T-helper 2 cell (primary cell): ENCODE measurements at regions not wholly inside any gene's neighbourhood (a gene's known extent, or its start where the extent isn't known, plus 50 kb on each side); places are given as distances from the start of the nearest gene placed in this dataset.

Source experiments
- DNase-seq, 5 experiments: peaks; one replicate each; pipeline versions ENCODE4 v3.0.0 to v3.0.0-alpha.2; 2012 to 2022

DNA sequence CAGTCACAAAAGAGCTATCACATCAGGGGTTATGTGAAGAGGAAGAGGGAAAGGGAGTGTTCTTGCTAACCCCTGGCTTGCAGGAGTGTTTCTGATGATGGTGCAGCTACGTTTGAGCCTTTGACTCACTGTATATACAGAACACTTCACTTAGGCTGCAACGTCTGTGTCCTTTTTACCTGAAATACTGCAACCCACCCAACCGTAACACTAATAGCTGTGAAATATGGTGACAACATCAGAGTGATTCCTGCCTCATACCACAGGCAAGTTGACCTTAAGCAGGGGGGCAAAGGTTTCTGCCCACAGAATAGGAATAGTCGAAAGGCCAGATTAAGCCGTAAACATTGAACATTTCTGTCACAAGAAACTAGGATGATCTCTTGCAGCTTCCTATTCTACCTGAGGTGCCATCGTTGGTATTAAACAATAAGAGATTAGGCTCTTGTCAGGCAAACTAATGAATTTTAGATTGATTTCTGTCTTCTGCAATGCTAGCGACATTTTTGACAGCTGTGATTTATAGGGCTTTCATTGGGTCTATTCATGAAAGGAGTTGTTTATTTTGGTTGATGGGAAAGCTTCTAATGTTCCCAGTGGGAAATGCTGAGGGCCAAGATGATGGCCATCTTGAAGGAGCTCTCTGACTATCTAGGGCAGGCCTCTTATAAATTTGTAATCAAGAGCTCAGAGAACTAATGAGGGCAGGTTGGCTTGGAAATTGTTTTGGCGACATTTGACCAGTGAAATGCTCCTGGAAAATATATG lies 316.8 kb downstream of the PIK3C3 start:
- DNase-seq: no peak

GRCh38 chr18:42274488-42275137 lies 319.6 kb downstream of the PIK3C3 start:
- peak in 1 of 5 experiments; percentile 15 for DNase-seq

GRCh38 chr18:42275138-42275535 lies 320.1 kb downstream of the PIK3C3 start:
- DNase-seq: no peak

DNA sequence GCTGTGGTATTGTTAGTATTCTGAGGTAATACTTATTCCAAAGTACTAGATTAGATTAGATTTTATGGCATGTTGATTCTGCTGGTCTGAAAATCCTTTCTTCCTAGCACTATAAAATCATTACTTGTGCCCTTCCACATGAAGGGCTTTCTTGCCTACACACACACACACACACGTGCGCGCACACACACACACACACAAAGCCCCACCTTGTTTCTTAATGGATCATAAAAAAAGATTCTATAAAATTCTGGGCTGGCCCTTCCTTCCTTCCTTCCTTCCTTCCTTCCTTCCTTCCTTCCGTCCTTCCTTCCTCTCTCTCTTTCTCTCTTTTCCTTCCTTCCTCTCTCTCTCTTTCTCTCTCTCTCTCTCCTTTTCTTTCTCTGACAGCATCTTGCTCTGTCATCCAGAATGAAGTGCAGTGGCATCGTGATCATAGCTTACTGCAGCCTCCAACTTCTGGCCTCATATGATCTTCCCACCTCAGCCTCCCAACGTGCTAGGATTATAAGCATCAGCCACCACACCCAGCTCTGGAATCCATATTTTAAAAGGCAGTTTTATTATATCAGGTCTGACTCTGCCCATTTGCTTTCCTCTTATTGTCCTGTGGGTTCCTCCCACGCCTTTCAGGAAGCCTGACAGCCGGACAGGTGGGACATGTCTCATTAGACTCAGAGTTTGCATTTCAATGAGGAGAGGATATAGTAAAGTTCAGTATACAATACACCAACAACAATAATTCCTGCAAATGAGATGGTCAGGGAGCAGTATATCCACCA lies 321.1 kb downstream of the PIK3C3 start:
- DNase-seq: no peak

GRCh38 chr18:42281124-42281523 lies 326.1 kb downstream of the PIK3C3 start:
- no peak for DNase-seq

DNA sequence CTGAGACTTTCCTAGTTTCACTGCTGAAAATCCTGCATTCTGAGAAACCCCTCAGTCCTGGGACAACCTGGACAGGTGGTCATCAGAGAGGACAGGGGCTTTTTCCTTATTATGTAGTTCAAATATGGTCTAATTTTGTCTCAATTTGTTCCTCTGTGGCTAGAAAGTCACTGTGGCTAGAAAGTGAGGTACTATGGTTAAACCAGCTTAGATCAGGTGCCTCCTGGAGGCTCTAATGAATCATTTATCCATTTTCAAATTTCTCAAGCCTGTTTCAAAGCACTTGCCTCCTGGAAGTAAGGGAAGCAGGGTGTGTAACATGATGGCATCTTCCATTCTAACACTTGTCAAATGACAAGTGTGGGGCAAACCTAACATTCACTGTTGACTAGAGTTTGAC lies 326.8 kb downstream of the PIK3C3 start:
- no peak for DNase-seq

DNA sequence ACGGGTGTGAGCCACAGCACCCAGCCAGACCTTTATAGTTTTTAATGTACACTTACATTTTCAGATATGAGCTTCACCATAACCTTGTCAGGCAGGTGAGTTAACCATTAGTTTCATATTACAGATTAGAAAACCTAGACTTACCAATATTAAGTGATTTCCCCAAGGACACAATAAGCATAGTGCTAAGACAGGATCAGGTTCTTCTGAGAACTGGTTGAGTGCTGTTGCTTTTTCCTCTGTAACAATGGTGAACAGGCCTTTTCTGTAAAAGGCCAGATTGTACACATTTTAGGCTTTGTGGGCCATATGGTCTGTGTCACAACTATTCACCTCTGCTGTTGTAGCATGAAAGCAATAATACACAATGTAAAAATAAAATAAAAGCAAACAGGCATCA lies 332.0 kb downstream of the PIK3C3 start:
- DNase-seq: no peak

- DNase-seq: no peak
These were observed 333.1 kb downstream of the PIK3C3 start for GRCh38 chr18:42288129-42288528.

DNA sequence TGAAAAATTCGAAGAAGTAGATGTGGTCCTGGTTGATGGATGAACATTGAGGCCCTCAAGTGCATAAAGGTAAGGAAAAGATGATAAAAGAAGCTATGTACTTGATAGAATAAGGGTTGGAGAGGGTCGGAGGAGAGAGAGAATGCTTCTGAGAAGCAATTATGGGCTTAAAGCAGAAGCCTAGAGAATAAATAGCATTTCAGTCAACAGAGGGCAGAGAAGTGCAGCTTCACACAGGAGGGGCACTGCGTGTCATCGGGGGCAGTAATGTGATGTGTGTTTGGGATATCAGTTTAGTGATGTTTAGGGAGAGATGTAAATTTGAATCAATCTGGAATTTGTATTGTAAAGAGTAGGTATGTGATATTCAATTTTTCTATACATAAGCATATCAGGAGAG lies 334.5 kb downstream of the PIK3C3 start:
- DNase-seq: no peak

DNA sequence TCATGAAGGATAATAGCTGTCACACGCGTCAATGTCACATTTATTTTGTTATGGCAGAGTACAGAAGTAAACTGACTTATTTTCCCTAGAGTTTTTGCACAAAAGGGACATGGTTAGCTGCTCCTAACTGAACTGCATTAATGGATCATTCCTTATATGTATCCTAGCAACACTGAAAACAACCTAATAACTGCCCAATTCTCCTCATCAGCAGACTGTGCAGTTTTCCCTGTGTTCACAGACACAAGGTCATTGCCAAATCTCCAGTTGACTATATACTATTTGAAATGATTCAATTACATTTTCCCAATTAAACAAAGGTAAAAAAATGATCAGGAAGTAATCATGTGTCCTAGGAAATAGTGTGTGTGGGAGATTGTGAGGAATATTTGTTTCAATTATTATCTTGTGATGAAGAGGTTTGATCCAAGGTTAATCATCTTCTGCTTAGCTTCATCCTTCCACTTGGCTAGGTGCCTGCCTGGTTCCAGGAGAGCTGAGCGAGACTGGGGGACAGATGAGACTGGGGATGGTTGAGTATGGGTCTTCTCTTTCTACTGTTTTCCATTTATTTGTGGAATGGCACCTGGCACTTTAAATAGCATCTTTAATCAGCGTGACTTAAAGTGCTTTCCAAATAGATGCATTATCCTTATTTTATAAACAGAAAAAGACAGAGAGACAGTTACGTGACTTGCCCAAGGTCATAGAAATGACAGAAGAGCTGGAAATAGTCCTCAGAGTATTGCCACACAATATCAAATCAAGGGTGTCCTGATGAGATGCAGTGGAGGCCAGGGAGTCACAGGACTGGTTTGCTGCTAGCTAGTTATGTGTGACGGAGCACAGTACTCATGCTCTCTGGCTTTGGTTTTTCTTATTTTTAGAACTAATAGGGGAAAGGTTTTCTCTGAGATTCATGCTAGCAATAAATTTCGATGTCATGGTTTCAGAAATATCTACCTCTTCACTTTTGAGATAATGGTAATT lies 335.6 kb downstream of the PIK3C3 start:
- DNase-seq: no peak

DNA sequence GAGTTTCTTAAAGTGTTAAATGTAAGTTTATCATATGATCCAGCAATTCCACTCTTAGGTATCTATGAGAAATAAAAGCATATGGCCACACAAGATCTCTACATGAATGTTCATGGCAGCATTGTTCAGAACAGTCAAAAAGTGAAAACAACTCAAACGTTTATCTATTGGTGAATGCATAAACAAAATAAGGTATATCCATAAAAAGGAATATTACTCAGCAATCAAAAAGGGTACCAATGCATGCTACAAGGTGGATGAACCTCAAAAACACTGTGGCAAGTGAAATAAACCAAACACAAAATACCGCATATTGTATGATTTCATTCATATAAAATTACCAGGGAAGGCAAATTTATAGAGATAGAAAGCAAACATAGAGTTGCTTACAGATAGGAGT lies 337.6 kb downstream of the PIK3C3 start:
- DNase-seq: no peak

DNA sequence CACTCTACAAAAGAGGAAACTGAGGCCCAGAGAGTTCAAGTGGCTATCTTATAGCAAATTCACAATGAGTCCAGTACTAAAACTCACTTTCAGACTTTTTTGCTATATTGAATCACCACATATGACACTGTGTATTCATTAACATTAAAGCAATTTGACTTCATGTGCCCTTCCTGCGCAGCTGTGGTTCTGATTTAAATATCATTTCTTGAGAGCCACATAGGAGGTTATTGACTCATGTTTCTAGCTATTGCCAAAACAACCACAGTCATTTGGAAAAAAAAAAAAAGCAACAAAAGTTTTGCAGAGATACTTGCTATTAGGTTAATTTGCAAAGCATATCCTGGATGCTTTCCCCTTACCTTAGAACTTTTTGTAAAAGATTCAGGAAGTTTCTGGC lies 341.2 kb downstream of the PIK3C3 start:
- no peak for DNase-seq

- DNase-seq: no peak
These were observed 341.7 kb downstream of the PIK3C3 start for GRCh38 chr18:42296723-42297122.

DNA sequence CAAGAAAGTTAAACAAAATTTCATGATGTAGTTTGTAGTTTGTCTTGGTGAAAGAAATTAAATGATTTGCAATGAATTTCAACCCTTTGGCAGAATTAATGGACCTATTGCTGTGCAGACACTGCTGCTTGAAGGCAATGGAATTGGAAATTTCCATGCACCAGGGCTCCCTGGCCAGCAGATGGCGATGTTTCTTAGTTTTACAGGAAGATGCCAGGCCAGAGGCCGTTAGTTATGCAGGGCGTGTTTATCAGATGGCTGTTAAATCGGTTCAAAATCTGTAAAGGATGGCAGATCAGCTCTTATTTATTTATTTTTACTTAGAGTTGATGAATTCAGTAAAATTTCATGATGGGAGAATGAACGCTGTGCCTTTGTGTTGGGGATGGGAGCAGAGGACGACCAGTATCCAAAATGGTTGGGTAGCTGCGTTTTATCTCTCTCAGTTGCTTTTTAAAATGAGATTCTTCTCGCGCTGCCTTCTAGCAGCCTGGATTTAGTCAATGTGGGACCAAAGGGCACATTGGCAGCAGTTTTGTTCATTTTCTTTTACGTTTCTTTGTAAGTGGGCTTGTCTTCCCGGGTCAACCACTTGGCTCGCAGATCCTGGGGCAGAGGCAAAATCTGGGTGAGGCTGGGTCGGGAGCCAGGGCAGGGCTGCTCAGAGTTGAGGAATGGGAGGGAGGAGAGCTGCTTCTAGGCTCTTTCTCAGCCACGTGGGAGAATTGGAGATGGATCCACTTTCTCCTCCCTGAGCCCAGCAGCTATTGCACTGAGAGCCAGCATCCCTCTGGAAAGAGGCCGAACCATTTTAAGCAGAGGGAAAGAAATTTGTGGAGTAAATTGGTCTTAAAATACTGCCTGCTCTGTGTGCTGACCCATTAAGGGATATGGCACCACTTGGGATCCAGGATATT lies 344.0 kb downstream of the PIK3C3 start:
- DNase-seq: peak in 3 of 5 experiments; percentile 5 to 59 (median 17)

- DNase-seq: no peak
These were observed 351.0 kb downstream of the PIK3C3 start for GRCh38 chr18:42305869-42306593.

DNA sequence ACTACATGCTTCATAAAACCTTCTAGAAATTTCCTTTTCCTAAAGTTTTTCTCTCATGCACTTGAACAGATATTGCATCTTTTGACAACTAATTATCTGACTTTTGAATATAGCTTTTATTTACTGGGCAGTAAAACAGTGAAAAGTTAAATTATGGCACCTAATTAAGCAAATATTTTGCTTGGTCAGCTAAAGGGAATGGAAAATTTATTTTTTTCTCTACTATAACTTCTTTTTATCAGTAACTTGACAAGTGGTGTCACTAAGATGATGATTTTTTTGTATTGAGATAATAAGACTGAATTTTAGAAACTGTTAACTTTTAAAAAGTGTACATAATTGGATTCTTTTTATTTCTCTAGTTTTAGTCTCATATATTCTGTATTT lies 351.6 kb downstream of the PIK3C3 start:
- no peak for DNase-seq

DNA sequence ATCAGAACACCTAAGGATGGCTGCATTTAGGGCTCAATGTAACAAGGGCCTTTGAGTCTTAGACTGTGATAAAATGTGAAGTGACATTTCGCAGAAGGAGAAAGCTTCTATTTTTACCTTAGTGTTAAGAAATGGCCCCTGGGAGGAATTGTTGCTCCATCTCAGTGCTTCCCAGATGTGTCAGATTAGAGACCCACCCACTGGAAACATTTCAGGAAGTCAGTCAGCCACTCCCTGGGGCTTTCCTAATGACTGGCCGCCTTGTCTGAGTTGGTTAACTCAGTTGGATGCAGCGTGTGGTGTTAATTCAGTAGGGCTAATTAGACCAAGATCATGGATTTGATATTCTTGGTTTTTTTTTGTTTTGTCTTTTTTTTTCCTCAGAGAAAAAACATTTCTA lies 355.9 kb downstream of the PIK3C3 start:
- no peak for DNase-seq

DNA sequence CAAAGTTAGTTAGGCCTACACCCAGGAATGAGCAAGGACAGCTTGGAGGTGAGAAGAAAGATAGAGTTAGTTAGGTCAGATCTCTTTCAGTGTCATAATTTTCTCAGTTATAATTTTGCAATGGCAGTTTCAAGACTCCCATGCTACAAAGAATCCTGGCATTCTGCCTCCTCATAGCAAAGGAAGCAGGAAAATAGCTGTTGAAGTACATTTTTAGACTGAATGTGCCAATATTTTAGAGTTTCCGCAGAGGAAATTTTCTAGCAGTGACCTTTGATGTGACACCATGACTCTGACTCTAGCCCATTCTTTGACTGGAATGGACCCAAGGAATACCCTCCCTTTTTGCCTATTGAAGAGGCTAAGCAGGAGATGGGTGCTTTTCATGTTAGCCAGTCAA lies 371.7 kb downstream of the PIK3C3 start:
- no peak for DNase-seq

DNA sequence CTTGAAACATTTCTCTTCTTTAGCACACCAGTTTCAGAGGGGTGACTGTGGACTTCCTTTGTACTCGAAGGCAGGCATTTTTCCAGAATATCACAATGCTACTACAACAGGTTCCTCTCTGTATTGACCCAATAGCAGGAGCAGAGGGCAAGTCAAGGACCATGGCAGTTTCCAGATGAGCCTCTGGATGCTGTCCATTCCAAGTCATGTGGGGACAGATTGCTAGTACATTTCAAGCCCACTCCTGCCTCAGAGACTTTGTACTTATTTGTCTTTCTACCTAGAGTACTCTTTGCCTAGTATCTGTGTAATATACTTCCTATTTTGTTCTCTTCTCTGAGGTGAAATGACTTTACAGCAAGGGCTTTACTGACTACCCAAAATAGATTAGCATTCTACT lies 373.9 kb downstream of the PIK3C3 start:
- DNase-seq: no peak

DNA sequence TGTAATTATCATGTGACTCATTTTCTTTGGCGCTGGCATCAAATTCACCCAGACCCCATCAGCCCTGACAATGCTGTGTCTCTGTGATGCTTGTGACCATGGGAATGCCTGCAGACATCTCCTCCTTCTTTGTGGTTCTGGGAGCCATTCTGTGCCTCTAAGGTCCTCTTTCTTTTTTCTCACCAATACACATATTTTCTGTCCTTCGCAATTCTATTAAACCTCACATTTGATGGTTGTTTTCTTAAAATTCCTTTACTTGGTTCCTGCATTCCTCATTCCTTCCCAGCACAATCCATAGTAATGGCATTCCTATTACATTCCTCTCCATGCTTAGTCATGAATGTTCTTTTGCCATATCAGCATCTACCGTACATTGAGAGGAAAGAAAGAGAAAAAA lies 375.3 kb downstream of the PIK3C3 start:
- no peak for DNase-seq

GRCh38 chr18:42333558-42333957 lies 378.5 kb downstream of the PIK3C3 start:
- DNase-seq: no peak
